ENCODE measurements at regions not wholly inside any gene's neighbourhood (a gene's known extent, or its start where the extent isn't known, plus 50 kb on each side); places are given as distances from the start of the nearest gene placed in this dataset.

- no peak overlapping the region for H4K5ac ChIP-seq (ENCODE audit: low read length)
- no peak overlapping the region for H3K4me3 ChIP-seq (ENCODE audit: low read length)
- no peaks in the 10 kb centered on the region for H3K27me3 ChIP-seq (ENCODE audit: insufficient read depth, low read length, poor library complexity)
- no peak overlapping the region for H3K56ac ChIP-seq (ENCODE audit: low read length)
- H3K36me3 ChIP-seq (ENCODE audit: control insufficient read depth, insufficient read depth, low read length): no peaks in the 10 kb centered on the region
- H3K4me1 ChIP-seq (ENCODE audit: control insufficient read depth, low read depth, low read length): no peaks in the 10 kb centered on the region
- H3K23ac ChIP-seq (ENCODE audit: low read length): no peak overlapping the region
- H3K79me2 ChIP-seq (ENCODE audit: control insufficient read depth, insufficient read depth, low read length): no peaks in the 10 kb centered on the region
- H2BK120ac ChIP-seq (ENCODE audit: low read depth, low read length): no peak overlapping the region
- H2BK15ac ChIP-seq (replicated peaks; ENCODE audit: low read depth): no peak overlapping the region
- no peak overlapping the region for H3K9ac ChIP-seq (ENCODE audit: low read length)
- WGBS (ENCODE audit: extremely low coverage, insufficient coverage, low lambda C conversion rate): no CpG with 5 or more reads among the region's 5 CpGs
- H4K8ac ChIP-seq (ENCODE audit: low read depth, low read length): no peak overlapping the region
- no peak overlapping the region for H3K4me2 ChIP-seq (ENCODE audit: low read length)
- no peak overlapping the region for H3K4ac ChIP-seq (ENCODE audit: low read depth, low read length)
- no peak overlapping the region for H2AK5ac ChIP-seq (ENCODE audit: low read length)
- no peaks in the 10 kb centered on the region for H3K79me1 ChIP-seq (ENCODE audit: low read length)
- H3K18ac ChIP-seq (ENCODE audit: low read length): no peak overlapping the region
- no peak overlapping the region for H2BK5ac ChIP-seq (ENCODE audit: low read length)
- H3K27ac ChIP-seq (ENCODE audit: low read depth, low read length): no peak overlapping the region
- peak; percentile 10 for DNase-seq
Observed at GRCh38 chr3:89628856-89629670, 521.6 kb downstream of the EPHA3 start.

GRCh38 chr3:89635137-89635536 is 527.7 kb downstream of the EPHA3 start:
- no peak for DNase-seq
- no peaks in the 10 kb centered on the region for H3K36me3 ChIP-seq (ENCODE audit: control insufficient read depth, insufficient read depth, low read length)

DNA sequence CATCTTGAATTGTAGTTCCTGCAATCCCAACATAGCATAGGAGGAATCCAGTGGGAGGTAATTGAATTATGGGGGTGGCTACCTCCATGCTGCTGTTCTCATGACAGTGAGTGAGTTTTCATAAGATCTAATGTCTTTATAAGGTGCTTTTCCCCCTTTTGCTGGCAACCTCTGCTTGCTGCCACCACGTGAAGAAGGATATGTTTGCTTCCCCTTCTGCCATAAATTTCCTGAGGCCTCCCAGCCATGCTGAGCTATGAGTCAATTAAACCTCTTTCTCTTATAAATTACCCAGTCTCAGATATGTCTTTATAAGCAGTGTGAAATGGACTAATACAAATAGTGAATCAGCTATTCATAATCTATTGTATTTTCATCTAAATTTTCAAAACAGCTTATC is 537.3 kb downstream of the EPHA3 start:
- Histone ChIP-seq H3K4ac (ENCODE audit: low read depth, low read length) (no peak overlapping the region), H3K4me3 (ENCODE audit: low read length) (no peak overlapping the region), H3K23ac (ENCODE audit: low read length) (no peak overlapping the region), H2BK120ac (ENCODE audit: low read depth, low read length) (no peak overlapping the region), H3K27me3 (ENCODE audit: insufficient read depth, low read length, poor library complexity) (no peaks in the 10 kb centered on the region), H2BK15ac (replicated peaks; ENCODE audit: low read depth) (no peak overlapping the region), H2BK5ac (ENCODE audit: low read length) (no peak overlapping the region), H3K27ac (ENCODE audit: low read depth, low read length) (no peak overlapping the region), H3K18ac (ENCODE audit: low read length) (no peak overlapping the region), H3K79me1 (ENCODE audit: low read length) (no peaks in the 10 kb centered on the region), H3K9ac (ENCODE audit: low read length) (no peak overlapping the region), H3K79me2 (ENCODE audit: control insufficient read depth, insufficient read depth, low read length) (no peaks in the 10 kb centered on the region), H2AK5ac (ENCODE audit: low read length) (no peak overlapping the region), H4K5ac (ENCODE audit: low read length) (no peak overlapping the region), H3K4me2 (ENCODE audit: low read length) (no peak overlapping the region), H3K56ac (ENCODE audit: low read length) (no peak overlapping the region), H3K4me1 (ENCODE audit: control insufficient read depth, low read depth, low read length) (no peaks in the 10 kb centered on the region), H4K8ac (ENCODE audit: low read depth, low read length) (no peak overlapping the region), H3K36me3 (ENCODE audit: control insufficient read depth, insufficient read depth, low read length) (no peaks in the 10 kb centered on the region)
- no peak for DNase-seq
- no CpG with 5 or more reads among the region's 1 CpG for WGBS (ENCODE audit: extremely low coverage, insufficient coverage, low lambda C conversion rate)

More at GRCh38 chr3:89635137-89635536, 527.7 kb downstream of the EPHA3 start:
- no peak overlapping the region for H3K23ac ChIP-seq (ENCODE audit: low read length)
- H3K27me3 ChIP-seq (ENCODE audit: insufficient read depth, low read length, poor library complexity): no peaks in the 10 kb centered on the region
- H3K4ac ChIP-seq (ENCODE audit: low read depth, low read length): no peak overlapping the region
- H3K18ac ChIP-seq (ENCODE audit: low read length): no peak overlapping the region
- no peak overlapping the region for H2BK5ac ChIP-seq (ENCODE audit: low read length)
- H3K4me2 ChIP-seq (ENCODE audit: low read length): no peak overlapping the region
- no peak overlapping the region for H2BK120ac ChIP-seq (ENCODE audit: low read depth, low read length)
- no peak overlapping the region for H4K5ac ChIP-seq (ENCODE audit: low read length)
- no peak overlapping the region for H2BK15ac ChIP-seq (replicated peaks; ENCODE audit: low read depth)
- H3K4me1 ChIP-seq (ENCODE audit: control insufficient read depth, low read depth, low read length): no peaks in the 10 kb centered on the region
- no peaks in the 10 kb centered on the region for H3K79me1 ChIP-seq (ENCODE audit: low read length)
- H3K79me2 ChIP-seq (ENCODE audit: control insufficient read depth, insufficient read depth, low read length): no peaks in the 10 kb centered on the region
- H3K4me3 ChIP-seq (ENCODE audit: low read length): no peak overlapping the region
- H2AK5ac ChIP-seq (ENCODE audit: low read length): no peak overlapping the region
- H3K9ac ChIP-seq (ENCODE audit: low read length): no peak overlapping the region
- H3K27ac ChIP-seq (ENCODE audit: low read depth, low read length): no peak overlapping the region
- no peak overlapping the region for H4K8ac ChIP-seq (ENCODE audit: low read depth, low read length)
- no peak overlapping the region for H3K56ac ChIP-seq (ENCODE audit: low read length)

- no peaks in the 10 kb centered on the region for H3K79me1 ChIP-seq (ENCODE audit: low read length)
- no peak overlapping the region for H2AK5ac ChIP-seq (ENCODE audit: low read length)
- no peak overlapping the region for H3K4ac ChIP-seq (ENCODE audit: low read depth, low read length)
- H2BK120ac ChIP-seq (ENCODE audit: low read depth, low read length): no peak overlapping the region
- no peak overlapping the region for H3K4me2 ChIP-seq (ENCODE audit: low read length)
- no peak overlapping the region for H3K56ac ChIP-seq (ENCODE audit: low read length)
- no peak overlapping the region for H3K23ac ChIP-seq (ENCODE audit: low read length)
- no peak overlapping the region for H4K8ac ChIP-seq (ENCODE audit: low read depth, low read length)
- H4K5ac ChIP-seq (ENCODE audit: low read length): no peak overlapping the region
- no peak overlapping the region for H3K27ac ChIP-seq (ENCODE audit: low read depth, low read length)
- DNase-seq: no peak
- H3K18ac ChIP-seq (ENCODE audit: low read length): no peak overlapping the region
- H3K4me1 ChIP-seq (ENCODE audit: control insufficient read depth, low read depth, low read length): no peaks in the 10 kb centered on the region
- H3K4me3 ChIP-seq (ENCODE audit: low read length): no peak overlapping the region
- WGBS (ENCODE audit: extremely low coverage, insufficient coverage, low lambda C conversion rate): no CpG with 5 or more reads among the region's 5 CpGs
- H3K9ac ChIP-seq (ENCODE audit: low read length): no peak overlapping the region
- H3K79me2 ChIP-seq (ENCODE audit: control insufficient read depth, insufficient read depth, low read length): no peaks in the 10 kb centered on the region
- no peaks in the 10 kb centered on the region for H3K36me3 ChIP-seq (ENCODE audit: control insufficient read depth, insufficient read depth, low read length)
- no peak overlapping the region for H2BK15ac ChIP-seq (replicated peaks; ENCODE audit: low read depth)
- H2BK5ac ChIP-seq (ENCODE audit: low read length): no peak overlapping the region
- no peaks in the 10 kb centered on the region for H3K27me3 ChIP-seq (ENCODE audit: insufficient read depth, low read length, poor library complexity)
Observed at GRCh38 chr3:89649431-89649830, 542.0 kb downstream of the EPHA3 start.

GRCh38 chr3:89654031-89654430 is 546.6 kb downstream of the EPHA3 start:
- Histone ChIP-seq H3K9ac (ENCODE audit: low read length) (no peak overlapping the region), H4K5ac (ENCODE audit: low read length) (no peak overlapping the region), H3K4me1 (ENCODE audit: control insufficient read depth, low read depth, low read length) (no peaks in the 10 kb centered on the region), H3K4me2 (ENCODE audit: low read length) (no peak overlapping the region), H2BK15ac (replicated peaks; ENCODE audit: low read depth) (no peak overlapping the region), H3K36me3 (ENCODE audit: control insufficient read depth, insufficient read depth, low read length) (no peaks in the 10 kb centered on the region), H2BK120ac (ENCODE audit: low read depth, low read length) (no peak overlapping the region), H3K4ac (ENCODE audit: low read depth, low read length) (no peak overlapping the region), H4K8ac (ENCODE audit: low read depth, low read length) (no peak overlapping the region), H3K79me1 (ENCODE audit: low read length) (no peaks in the 10 kb centered on the region), H3K18ac (ENCODE audit: low read length) (no peak overlapping the region), H2BK5ac (ENCODE audit: low read length) (no peak overlapping the region), H3K79me2 (ENCODE audit: control insufficient read depth, insufficient read depth, low read length) (no peaks in the 10 kb centered on the region), H3K23ac (ENCODE audit: low read length) (no peak overlapping the region), H3K27me3 (ENCODE audit: insufficient read depth, low read length, poor library complexity) (no peaks in the 10 kb centered on the region), H3K27ac (ENCODE audit: low read depth, low read length) (no peak overlapping the region), H2AK5ac (ENCODE audit: low read length) (no peak overlapping the region), H3K4me3 (ENCODE audit: low read length) (no peak overlapping the region), H3K56ac (ENCODE audit: low read length) (no peak overlapping the region)
- no peak for DNase-seq
- no CpG with 5 or more reads among the region's 1 CpG for WGBS (ENCODE audit: extremely low coverage, insufficient coverage, low lambda C conversion rate)

DNA sequence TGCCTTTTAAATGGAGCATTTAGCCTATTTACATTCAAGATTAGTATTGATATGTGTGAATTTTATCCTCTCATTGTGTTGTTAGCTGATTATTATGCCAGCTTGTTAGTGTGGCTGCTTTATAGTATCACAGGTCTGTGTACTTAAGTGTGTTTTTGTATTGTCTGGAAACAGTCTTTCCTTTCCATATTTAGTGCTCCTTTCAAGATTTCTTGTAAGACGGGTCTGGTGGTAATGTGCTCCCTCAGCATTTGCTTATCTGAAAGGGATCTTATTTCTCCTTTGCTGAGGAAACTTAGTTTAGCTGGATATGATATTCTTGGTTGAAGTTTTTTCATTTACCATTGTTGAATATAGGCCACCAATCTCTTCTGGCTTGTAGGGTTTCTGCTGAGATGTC is 549.0 kb downstream of the EPHA3 start:
- no peak overlapping the region for H3K9ac ChIP-seq (ENCODE audit: low read length)
- no peaks in the 10 kb centered on the region for H3K4me1 ChIP-seq (ENCODE audit: control insufficient read depth, low read depth, low read length)
- H4K5ac ChIP-seq (ENCODE audit: low read length): no peak overlapping the region
- no CpG with 5 or more reads among the region's 1 CpG for WGBS (ENCODE audit: extremely low coverage, insufficient coverage, low lambda C conversion rate)
- H3K4me3 ChIP-seq (ENCODE audit: low read length): no peak overlapping the region
- H3K36me3 ChIP-seq (ENCODE audit: control insufficient read depth, insufficient read depth, low read length): no peaks in the 10 kb centered on the region
- H3K4me2 ChIP-seq (ENCODE audit: low read length): no peak overlapping the region
- H3K56ac ChIP-seq (ENCODE audit: low read length): no peak overlapping the region
- no peak overlapping the region for H3K23ac ChIP-seq (ENCODE audit: low read length)
- H4K8ac ChIP-seq (ENCODE audit: low read depth, low read length): no peak overlapping the region
- no peaks in the 10 kb centered on the region for H3K79me2 ChIP-seq (ENCODE audit: control insufficient read depth, insufficient read depth, low read length)
- H3K27me3 ChIP-seq (ENCODE audit: insufficient read depth, low read length, poor library complexity): no peaks in the 10 kb centered on the region
- no peak for DNase-seq
- no peak overlapping the region for H3K18ac ChIP-seq (ENCODE audit: low read length)
- no peaks in the 10 kb centered on the region for H3K79me1 ChIP-seq (ENCODE audit: low read length)
- no peak overlapping the region for H2BK5ac ChIP-seq (ENCODE audit: low read length)
- H2AK5ac ChIP-seq (ENCODE audit: low read length): no peak overlapping the region
- H2BK15ac ChIP-seq (replicated peaks; ENCODE audit: low read depth): no peak overlapping the region
- no peak overlapping the region for H3K4ac ChIP-seq (ENCODE audit: low read depth, low read length)
- H2BK120ac ChIP-seq (ENCODE audit: low read depth, low read length): no peak overlapping the region
- no peak overlapping the region for H3K27ac ChIP-seq (ENCODE audit: low read depth, low read length)
